ENCODE measurements at regions not wholly inside any gene's neighbourhood (a gene's known extent, or its start where the extent isn't known, plus 50 kb on each side); places are given as distances from the start of the nearest gene placed in this dataset.

GRCh38 chrX:7746856-7747255, 96.1 kb upstream of the VCX start:
- no peak overlapping the region for H2BK15ac ChIP-seq (ENCODE audit: low read length)
- H3K9ac ChIP-seq (ENCODE audit: low read depth, low read length, poor library complexity): no peak overlapping the region
- no peaks in the 10 kb centered on the region for H3K36me3 ChIP-seq (replicated peaks in 1 of 2; ENCODE audit: control insufficient read depth in 2 of 2, insufficient read depth in 2 of 2, low read length in 2 of 2)
- H3K4me3 ChIP-seq (ENCODE audit: low read length in 2 of 2): no peak overlapping the region
- no peak overlapping the region for H2AK5ac ChIP-seq (ENCODE audit: low read depth, low read length)
- H2BK12ac ChIP-seq (ENCODE audit: low read length): no peak overlapping the region
- H3K27me3 ChIP-seq (ENCODE audit: control insufficient read depth in 3 of 3, insufficient read depth in 3 of 3, low read depth in 1 of 3, low read length in 3 of 3): no peaks in the 10 kb centered on the region
- no peak for DNase-seq (ENCODE audit: low spot score)
- no peak overlapping the region for H4K91ac ChIP-seq (ENCODE audit: low read depth, low read length, poor library complexity)
- H2BK5ac ChIP-seq (ENCODE audit: low read length): no peak overlapping the region
- no peak overlapping the region for H3K14ac ChIP-seq (ENCODE audit: low read length)
- H3K4ac ChIP-seq (ENCODE audit: low read length): no peak overlapping the region
- H3K27ac ChIP-seq (replicated peaks; ENCODE audit: low read length): no peak overlapping the region
- H3K79me1 ChIP-seq (ENCODE audit: low read depth, low read length): no peaks in the 10 kb centered on the region
- H3K9me3 ChIP-seq (replicated peaks in 1 of 2; ENCODE audit: control insufficient read depth in 2 of 2, insufficient read depth in 1 of 2, low read depth in 1 of 2, low read length in 2 of 2): no peaks in the 10 kb centered on the region
- no peaks in the 10 kb centered on the region for H3K4me1 ChIP-seq (ENCODE audit: control insufficient read depth in 2 of 2, insufficient read depth in 1 of 2, low read depth in 1 of 2, low read length in 2 of 2)
- no peak overlapping the region for H4K8ac ChIP-seq (ENCODE audit: low read depth, low read length)
- no peak overlapping the region for H2AFZ ChIP-seq (ENCODE audit: low read length)
- H2BK120ac ChIP-seq (ENCODE audit: low read depth, low read length): no peak overlapping the region
- H3K18ac ChIP-seq (ENCODE audit: low read length): no peak overlapping the region
- H3K4me2 ChIP-seq (ENCODE audit: insufficient read depth, low read length, poor library complexity, severe bottlenecking): no peak overlapping the region
- H3K23ac ChIP-seq (ENCODE audit: low read depth, low read length, poor library complexity): no peak overlapping the region
- WGBS, 2 donors (ENCODE audit: extremely low coverage in 2 of 2, insufficient read length in 2 of 2, insufficient replicate concordance in 1 of 2): no CpG with 5 or more reads among the region's 5 CpGs

GRCh38 chrX:7730071-7730470, 112.9 kb upstream of the VCX start:
- no peak overlapping the region for H3K4me3 ChIP-seq (ENCODE audit: low read length in 2 of 2)
- WGBS, 2 donors (ENCODE audit: extremely low coverage in 2 of 2, insufficient read length in 2 of 2, insufficient replicate concordance in 1 of 2): no CpG with 5 or more reads among the region's 2 CpGs

GRCh38 chrX:7720519-7720918, 122.5 kb upstream of the VCX start:
- Histone ChIP-seq H3K9me3 (replicated peaks in 1 of 2; ENCODE audit: control insufficient read depth in 2 of 2, insufficient read depth in 1 of 2, low read depth in 1 of 2, low read length in 2 of 2) (no peaks in the 10 kb centered on the region), H3K4ac (ENCODE audit: low read length) (no peak overlapping the region), H2BK120ac (ENCODE audit: low read depth, low read length) (no peak overlapping the region), H2BK15ac (ENCODE audit: low read length) (no peak overlapping the region), H4K8ac (ENCODE audit: low read depth, low read length) (no peak overlapping the region), H3K4me2 (ENCODE audit: insufficient read depth, low read length, poor library complexity, severe bottlenecking) (no peak overlapping the region), H3K27ac (replicated peaks; ENCODE audit: low read length) (no peak overlapping the region), H3K36me3 (replicated peaks in 1 of 2; ENCODE audit: control insufficient read depth in 2 of 2, insufficient read depth in 2 of 2, low read length in 2 of 2) (no peaks in the 10 kb centered on the region), H2AFZ (ENCODE audit: low read length) (no peak overlapping the region), H3K79me1 (ENCODE audit: low read depth, low read length) (no peaks in the 10 kb centered on the region), H3K18ac (ENCODE audit: low read length) (no peak overlapping the region), H3K23ac (ENCODE audit: low read depth, low read length, poor library complexity) (no peak overlapping the region), H3K14ac (ENCODE audit: low read length) (no peak overlapping the region), H2BK12ac (ENCODE audit: low read length) (no peak overlapping the region), H3K4me3 (ENCODE audit: low read length in 2 of 2) (no peak overlapping the region), H2BK5ac (ENCODE audit: low read length) (no peak overlapping the region), H2AK5ac (ENCODE audit: low read depth, low read length) (no peak overlapping the region), H3K9ac (ENCODE audit: low read depth, low read length, poor library complexity) (no peak overlapping the region), H3K27me3 (ENCODE audit: control insufficient read depth in 3 of 3, insufficient read depth in 3 of 3, low read depth in 1 of 3, low read length in 3 of 3) (no peaks in the 10 kb centered on the region), H3K4me1 (ENCODE audit: control insufficient read depth in 2 of 2, insufficient read depth in 1 of 2, low read depth in 1 of 2, low read length in 2 of 2) (no peaks in the 10 kb centered on the region), H4K91ac (ENCODE audit: low read depth, low read length, poor library complexity) (no peak overlapping the region)
- no peak for DNase-seq (ENCODE audit: low spot score)

More at GRCh38 chrX:7730071-7730470, 112.9 kb upstream of the VCX start:
- H3K4me2 ChIP-seq (ENCODE audit: insufficient read depth, low read length, poor library complexity, severe bottlenecking): no peak overlapping the region
- no peak overlapping the region for H2AK5ac ChIP-seq (ENCODE audit: low read depth, low read length)
- no peak overlapping the region for H3K4ac ChIP-seq (ENCODE audit: low read length)
- H3K23ac ChIP-seq (ENCODE audit: low read depth, low read length, poor library complexity): no peak overlapping the region
- H3K27ac ChIP-seq (replicated peaks; ENCODE audit: low read length): no peak overlapping the region
- H2BK15ac ChIP-seq (ENCODE audit: low read length): no peak overlapping the region
- no peak overlapping the region for H3K9ac ChIP-seq (ENCODE audit: low read depth, low read length, poor library complexity)
- no peak overlapping the region for H2BK120ac ChIP-seq (ENCODE audit: low read depth, low read length)
- no peaks in the 10 kb centered on the region for H3K9me3 ChIP-seq (replicated peaks in 1 of 2; ENCODE audit: control insufficient read depth in 2 of 2, insufficient read depth in 1 of 2, low read depth in 1 of 2, low read length in 2 of 2)
- DNase-seq (ENCODE audit: low spot score): no peak
- no peaks in the 10 kb centered on the region for H3K79me1 ChIP-seq (ENCODE audit: low read depth, low read length)
- no peaks in the 10 kb centered on the region for H3K36me3 ChIP-seq (replicated peaks in 1 of 2; ENCODE audit: control insufficient read depth in 2 of 2, insufficient read depth in 2 of 2, low read length in 2 of 2)
- H2AFZ ChIP-seq (ENCODE audit: low read length): no peak overlapping the region
- no peak overlapping the region for H2BK12ac ChIP-seq (ENCODE audit: low read length)
- H4K8ac ChIP-seq (ENCODE audit: low read depth, low read length): no peak overlapping the region
- H3K4me1 ChIP-seq (ENCODE audit: control insufficient read depth in 2 of 2, insufficient read depth in 1 of 2, low read depth in 1 of 2, low read length in 2 of 2): no peaks in the 10 kb centered on the region
- H3K18ac ChIP-seq (ENCODE audit: low read length): no peak overlapping the region
- no peaks in the 10 kb centered on the region for H3K27me3 ChIP-seq (ENCODE audit: control insufficient read depth in 3 of 3, insufficient read depth in 3 of 3, low read depth in 1 of 3, low read length in 3 of 3)
- no peak overlapping the region for H4K91ac ChIP-seq (ENCODE audit: low read depth, low read length, poor library complexity)
- no peak overlapping the region for H2BK5ac ChIP-seq (ENCODE audit: low read length)
- H3K14ac ChIP-seq (ENCODE audit: low read length): no peak overlapping the region

DNA sequence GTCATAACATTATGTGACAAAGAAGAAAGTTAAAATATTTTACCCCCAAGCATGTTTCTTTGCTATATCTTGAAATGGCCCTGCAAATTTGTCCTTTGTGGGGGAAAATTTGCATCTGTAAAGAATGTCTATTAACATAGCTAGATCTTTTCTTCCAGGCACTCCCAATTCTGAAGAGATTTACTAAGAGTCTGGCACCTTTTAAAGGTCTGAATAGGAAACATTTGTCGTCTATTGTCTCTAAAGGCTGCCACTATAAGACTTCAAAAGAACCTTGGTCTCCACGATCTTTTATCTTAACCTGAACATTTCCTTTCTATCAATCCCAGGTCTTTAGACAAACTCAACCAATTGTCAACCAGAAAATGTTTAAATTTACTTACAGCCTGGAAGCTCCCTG, 128.6 kb upstream of the VCX start:
- Histone ChIP-seq H3K27ac (replicated peaks; ENCODE audit: low read length) (no peak overlapping the region), H3K14ac (ENCODE audit: low read length) (no peak overlapping the region), H3K4me2 (ENCODE audit: insufficient read depth, low read length, poor library complexity, severe bottlenecking) (no peak overlapping the region), H2BK12ac (ENCODE audit: low read length) (no peak overlapping the region), H2BK120ac (ENCODE audit: low read depth, low read length) (no peak overlapping the region), H3K9ac (ENCODE audit: low read depth, low read length, poor library complexity) (no peak overlapping the region), H2AFZ (ENCODE audit: low read length) (no peak overlapping the region), H3K4me1 (ENCODE audit: control insufficient read depth in 2 of 2, insufficient read depth in 1 of 2, low read depth in 1 of 2, low read length in 2 of 2) (no peaks in the 10 kb centered on the region), H3K4ac (ENCODE audit: low read length) (no peak overlapping the region), H2AK5ac (ENCODE audit: low read depth, low read length) (no peak overlapping the region), H3K27me3 (ENCODE audit: control insufficient read depth in 3 of 3, insufficient read depth in 3 of 3, low read depth in 1 of 3, low read length in 3 of 3) (no peaks in the 10 kb centered on the region), H2BK5ac (ENCODE audit: low read length) (no peak overlapping the region), H2BK15ac (ENCODE audit: low read length) (no peak overlapping the region), H3K4me3 (ENCODE audit: low read length in 2 of 2) (no peak overlapping the region), H3K18ac (ENCODE audit: low read length) (no peak overlapping the region), H3K9me3 (replicated peaks in 1 of 2; ENCODE audit: control insufficient read depth in 2 of 2, insufficient read depth in 1 of 2, low read depth in 1 of 2, low read length in 2 of 2) (no peaks in the 10 kb centered on the region), H4K91ac (ENCODE audit: low read depth, low read length, poor library complexity) (no peak overlapping the region), H3K36me3 (replicated peaks in 1 of 2; ENCODE audit: control insufficient read depth in 2 of 2, insufficient read depth in 2 of 2, low read length in 2 of 2) (no peaks in the 10 kb centered on the region), H4K8ac (ENCODE audit: low read depth, low read length) (no peak overlapping the region), H3K79me1 (ENCODE audit: low read depth, low read length) (no peaks in the 10 kb centered on the region), H3K23ac (ENCODE audit: low read depth, low read length, poor library complexity) (no peak overlapping the region)
- no peak for DNase-seq (ENCODE audit: low spot score)
- WGBS, 2 donors (ENCODE audit: extremely low coverage in 2 of 2, insufficient read length in 2 of 2, insufficient replicate concordance in 1 of 2): no CpG with 5 or more reads among the region's 2 CpGs
